ENCODE measurements at regions not wholly inside any gene's neighbourhood (a gene's known extent, or its start where the extent isn't known, plus 50 kb on each side); places are given as distances from the start of the nearest gene placed in this dataset.

- Histone ChIP-seq H3K4me3 (replicated peaks; ENCODE audit: low read depth, low read length) (no peak overlapping the region), H3K36me3 (ENCODE audit: control insufficient read depth, insufficient read depth, low read length) (no peaks in the 10 kb centered on the region), H3K27me3 (replicated peaks; ENCODE audit: control insufficient read depth, insufficient read depth, low read length) (no peaks in the 10 kb centered on the region)
- TF ChIP-seq, protein P1, sequence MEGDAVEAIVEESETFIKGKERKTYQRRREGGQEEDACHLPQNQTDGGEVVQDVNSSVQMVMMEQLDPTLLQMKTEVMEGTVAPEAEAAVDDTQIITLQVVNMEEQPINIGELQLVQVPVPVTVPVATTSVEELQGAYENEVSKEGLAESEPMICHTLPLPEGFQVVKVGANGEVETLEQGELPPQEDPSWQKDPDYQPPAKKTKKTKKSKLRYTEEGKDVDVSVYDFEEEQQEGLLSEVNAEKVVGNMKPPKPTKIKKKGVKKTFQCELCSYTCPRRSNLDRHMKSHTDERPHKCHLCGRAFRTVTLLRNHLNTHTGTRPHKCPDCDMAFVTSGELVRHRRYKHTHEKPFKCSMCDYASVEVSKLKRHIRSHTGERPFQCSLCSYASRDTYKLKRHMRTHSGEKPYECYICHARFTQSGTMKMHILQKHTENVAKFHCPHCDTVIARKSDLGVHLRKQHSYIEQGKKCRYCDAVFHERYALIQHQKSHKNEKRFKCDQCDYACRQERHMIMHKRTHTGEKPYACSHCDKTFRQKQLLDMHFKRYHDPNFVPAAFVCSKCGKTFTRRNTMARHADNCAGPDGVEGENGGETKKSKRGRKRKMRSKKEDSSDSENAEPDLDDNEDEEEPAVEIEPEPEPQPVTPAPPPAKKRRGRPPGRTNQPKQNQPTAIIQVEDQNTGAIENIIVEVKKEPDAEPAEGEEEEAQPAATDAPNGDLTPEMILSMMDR (IDR thresholded peaks at IDR 0.05; ENCODE audit: insufficient read depth, low read length, poor library complexity, severe bottlenecking) = no peak
- no peak for DNase-seq (ENCODE audit: extremely low read depth, insufficient read length)
Observed at GRCh38 chr2:176680916-176681516, 411.8 kb downstream of the MTX2 start.

- H3K4me3 ChIP-seq (replicated peaks; ENCODE audit: low read depth, low read length) = no peak overlapping the region
- H3K36me3 ChIP-seq (ENCODE audit: control insufficient read depth, insufficient read depth, low read length) = no peaks in the 10 kb centered on the region
- DNase-seq (ENCODE audit: extremely low read depth, insufficient read length) = no peak
- no peaks in the 10 kb centered on the region for H3K27me3 ChIP-seq (replicated peaks; ENCODE audit: control insufficient read depth, insufficient read depth, low read length)
- TF ChIP-seq, protein P1 (IDR thresholded peaks at IDR 0.05; ENCODE audit: insufficient read depth, low read length, poor library complexity, severe bottlenecking) = no peak
Observed at GRCh38 chr2:176681584-176682115, 412.4 kb downstream of the MTX2 start.

DNA sequence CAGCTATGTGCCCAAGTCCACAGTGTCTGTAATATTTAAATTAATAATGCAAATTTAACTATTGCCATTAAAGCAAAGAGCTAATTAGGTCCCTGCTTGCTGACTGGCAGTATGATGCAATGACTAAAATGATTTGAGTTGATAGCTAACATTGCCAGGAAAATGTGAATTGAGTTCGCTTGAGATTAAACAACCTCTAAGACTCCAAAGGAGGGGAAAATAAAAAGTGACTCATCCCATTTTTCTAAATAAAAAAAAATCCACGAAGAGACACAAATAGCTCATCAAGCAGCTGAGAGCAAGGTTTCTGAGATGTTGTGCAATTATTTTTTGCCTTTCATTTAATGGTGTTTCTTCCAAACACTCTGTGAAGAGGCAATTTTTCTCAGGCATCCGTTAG is 413.0 kb downstream of the MTX2 start:
- no peak overlapping the region for H3K4me3 ChIP-seq (replicated peaks; ENCODE audit: low read depth, low read length)
- DNase-seq (ENCODE audit: extremely low read depth, insufficient read length) = no peak
- TF ChIP-seq, protein P1 (IDR thresholded peaks at IDR 0.05; ENCODE audit: insufficient read depth, low read length, poor library complexity, severe bottlenecking) = no peak

DNA sequence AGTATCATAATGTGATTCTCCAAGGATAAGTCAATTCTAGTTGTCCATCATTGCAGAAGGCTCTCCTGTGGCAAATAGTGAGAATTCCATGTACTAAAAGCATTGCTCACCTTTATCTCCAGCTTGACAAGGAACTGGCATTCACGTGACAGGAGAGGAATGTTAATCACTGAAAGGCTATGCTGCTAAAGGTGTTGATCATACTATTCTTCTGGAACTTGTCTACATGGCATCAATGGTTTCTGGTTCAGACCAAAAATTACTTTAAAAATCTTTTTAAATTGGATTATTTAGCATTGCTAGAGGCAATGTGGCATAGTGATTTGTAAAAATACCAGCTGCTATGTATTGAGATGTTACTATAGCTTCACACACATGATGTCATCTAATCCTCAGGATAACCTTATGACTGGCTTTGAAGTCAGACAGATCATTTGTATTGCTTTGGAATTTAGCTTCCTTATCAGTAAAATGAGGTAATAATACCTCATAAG is 414.4 kb downstream of the MTX2 start:
- no peak for DNase-seq (ENCODE audit: extremely low read depth, insufficient read length)
- no peaks in the 10 kb centered on the region for H3K27me3 ChIP-seq (replicated peaks; ENCODE audit: control insufficient read depth, insufficient read depth, low read length)
- TF ChIP-seq, protein P1 (IDR thresholded peaks at IDR 0.05; ENCODE audit: insufficient read depth, low read length, poor library complexity, severe bottlenecking) = no peak
- H3K4me3 ChIP-seq (replicated peaks; ENCODE audit: low read depth, low read length) = no peak overlapping the region
- H3K36me3 ChIP-seq (ENCODE audit: control insufficient read depth, insufficient read depth, low read length) = no peaks in the 10 kb centered on the region

More for the DNA sequence above, 413.0 kb downstream of the MTX2 start:
- Histone ChIP-seq H3K36me3 (ENCODE audit: control insufficient read depth, insufficient read depth, low read length) (no peaks in the 10 kb centered on the region), H3K27me3 (replicated peaks; ENCODE audit: control insufficient read depth, insufficient read depth, low read length) (no peaks in the 10 kb centered on the region)

GRCh38 chr2:176685908-176686307 is 416.7 kb downstream of the MTX2 start:
- DNase-seq (ENCODE audit: extremely low read depth, insufficient read length) = no peak
- TF ChIP-seq, protein P1 (IDR thresholded peaks at IDR 0.05; ENCODE audit: insufficient read depth, low read length, poor library complexity, severe bottlenecking) = no peak
- H3K36me3 ChIP-seq (ENCODE audit: control insufficient read depth, insufficient read depth, low read length) = no peaks in the 10 kb centered on the region
- H3K4me3 ChIP-seq (replicated peaks; ENCODE audit: low read depth, low read length) = no peak overlapping the region
- H3K27me3 ChIP-seq (replicated peaks; ENCODE audit: control insufficient read depth, insufficient read depth, low read length) = no peaks in the 10 kb centered on the region

Measured in GM06990 (cell line).